ENCODE measurements at regions not wholly inside any gene's neighbourhood (a gene's known extent, or its start where the extent isn't known, plus 50 kb on each side); places are given as distances from the start of the nearest gene placed in this dataset.

DNA sequence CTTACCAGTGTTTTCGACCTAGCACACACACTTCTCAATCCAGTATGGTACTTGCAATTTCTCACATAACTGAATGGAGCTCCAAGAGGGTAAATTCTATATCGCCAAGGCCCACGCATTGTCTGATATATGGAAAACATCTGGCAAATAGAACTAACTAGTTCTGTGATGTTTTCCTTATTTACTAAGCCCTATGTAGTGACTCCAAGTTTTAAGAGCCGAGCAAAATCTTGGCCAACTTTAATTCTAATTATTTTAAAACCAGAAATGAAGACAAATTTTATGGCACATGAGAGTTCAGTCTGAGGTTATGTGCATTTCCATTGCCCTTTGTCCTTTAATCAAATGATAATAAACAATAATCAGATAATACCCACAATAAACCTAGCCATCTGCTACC, 1119.7 kb upstream of the CNTNAP5 start:
- no peak overlapping the region for H3K4me3 ChIP-seq
- H3K27ac ChIP-seq, result no peak overlapping the region

DNA sequence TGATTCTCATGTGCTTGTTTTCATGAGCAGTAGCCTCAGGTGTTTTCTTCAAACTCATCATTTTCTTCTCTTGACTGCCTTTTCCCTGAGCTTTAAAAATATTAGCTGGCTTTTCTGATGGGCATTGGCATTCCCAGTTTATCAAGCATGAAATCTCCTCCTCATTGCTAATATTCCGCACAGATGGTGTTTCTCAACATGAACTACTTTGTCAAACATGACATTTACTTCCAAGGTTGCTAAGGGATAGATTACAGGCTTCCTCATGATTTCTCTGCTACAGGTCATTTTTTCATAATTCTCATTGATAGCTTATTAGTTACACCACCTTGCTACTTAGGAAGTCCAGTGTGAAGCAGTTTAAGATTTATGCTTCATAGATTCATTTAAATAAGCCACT, 1116.9 kb upstream of the CNTNAP5 start:
- Histone ChIP-seq H3K27ac (no peak overlapping the region), H3K4me3 (no peak overlapping the region)

- H3K27ac ChIP-seq, result no peak overlapping the region
Observed at GRCh38 chr2:122927197-122927596, 1097.9 kb upstream of the CNTNAP5 start.

DNA sequence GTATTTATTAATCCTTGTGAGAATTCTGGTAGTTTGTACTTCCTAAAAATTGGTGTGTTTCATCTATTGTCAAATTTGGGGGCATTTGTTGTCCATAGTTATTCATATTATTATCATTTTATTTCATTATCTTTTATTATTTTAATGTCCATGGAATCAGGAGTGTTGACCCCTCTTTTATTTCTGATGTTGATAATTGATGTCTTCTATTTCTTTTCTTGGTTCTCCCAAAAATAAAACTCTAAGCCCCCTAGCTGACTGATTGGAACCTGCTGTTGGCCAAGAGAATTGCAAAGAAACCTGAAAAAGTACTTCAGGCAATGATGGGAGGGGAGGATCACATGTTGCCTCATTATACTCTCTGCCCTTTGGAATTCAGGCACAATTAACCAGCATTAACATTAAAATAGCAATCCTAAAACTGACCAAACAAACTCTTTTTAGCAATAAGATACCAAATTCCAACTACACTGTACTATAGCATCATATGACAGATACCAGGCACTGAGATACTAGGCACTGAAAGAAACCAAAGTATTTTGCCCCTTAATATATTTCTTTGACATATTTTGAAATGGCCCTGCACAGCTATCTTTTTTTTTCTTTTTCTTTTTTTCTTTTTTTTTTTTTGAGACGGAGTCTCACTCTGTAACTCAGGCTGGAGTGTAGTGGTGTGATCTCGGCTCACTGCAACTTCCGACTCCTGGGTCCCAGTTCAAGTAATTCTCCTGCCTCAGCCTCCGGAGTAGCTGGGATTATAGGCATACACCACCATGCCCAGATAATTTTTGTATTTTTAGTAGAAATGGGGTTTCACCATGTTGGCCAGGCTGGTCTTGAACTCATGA, 1097.2 kb upstream of the CNTNAP5 start:
- Histone ChIP-seq H3K27ac (no peak overlapping the region), H3K4me3 (no peak overlapping the region)

More at GRCh38 chr2:122927197-122927596, 1097.9 kb upstream of the CNTNAP5 start:
- no peak overlapping the region for H3K4me3 ChIP-seq

- Histone ChIP-seq H3K4me3 (no peak overlapping the region), H3K27ac (no peak overlapping the region)
Observed at GRCh38 chr2:122929347-122929746, 1095.7 kb upstream of the CNTNAP5 start.

DNA sequence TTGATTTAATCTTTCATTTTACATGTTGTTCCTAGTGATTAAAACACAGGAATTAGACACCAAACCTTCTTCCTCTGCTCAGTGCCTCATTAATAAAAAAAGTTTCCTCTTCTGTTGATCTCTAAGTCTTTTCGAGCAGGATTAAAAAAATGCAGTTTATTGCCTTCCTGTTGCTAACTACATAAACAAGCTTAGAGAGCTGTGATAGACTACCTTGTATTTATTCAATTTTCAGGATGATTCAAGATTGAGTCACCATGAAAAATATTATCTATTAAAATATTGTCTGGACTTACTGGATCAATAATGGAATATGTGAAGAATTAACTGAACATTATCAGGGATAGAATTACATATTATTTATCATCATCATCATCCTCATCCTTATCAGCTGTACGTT, 1089.6 kb upstream of the CNTNAP5 start:
- Histone ChIP-seq H3K27ac (no peak overlapping the region), H3K4me3 (no peak overlapping the region)

DNA sequence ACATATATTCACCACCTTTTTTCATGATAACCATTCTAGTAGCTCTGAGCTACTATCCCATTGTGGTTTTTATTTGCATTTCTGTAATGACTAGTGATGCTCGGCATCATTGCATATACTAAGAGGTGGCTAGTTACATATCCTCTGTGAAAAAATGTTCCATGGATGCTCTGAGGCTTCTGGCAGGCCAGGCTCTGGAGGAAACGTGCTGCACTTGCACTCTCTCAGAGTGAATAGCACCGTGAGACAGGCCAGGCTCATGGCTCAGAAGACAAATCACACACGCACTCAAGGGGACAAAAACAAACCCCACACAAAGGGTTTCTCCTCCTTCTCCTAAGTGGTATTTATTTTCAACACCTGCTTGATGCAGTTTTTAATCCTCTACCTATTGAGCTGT, 1085.3 kb upstream of the CNTNAP5 start:
- Histone ChIP-seq H3K27ac (no peak overlapping the region), H3K4me3 (no peak overlapping the region)

GRCh38 chr2:122949523-122949922, 1075.6 kb upstream of the CNTNAP5 start:
- Histone ChIP-seq H3K4me3 (no peak overlapping the region), H3K27ac (no peak overlapping the region)

DNA sequence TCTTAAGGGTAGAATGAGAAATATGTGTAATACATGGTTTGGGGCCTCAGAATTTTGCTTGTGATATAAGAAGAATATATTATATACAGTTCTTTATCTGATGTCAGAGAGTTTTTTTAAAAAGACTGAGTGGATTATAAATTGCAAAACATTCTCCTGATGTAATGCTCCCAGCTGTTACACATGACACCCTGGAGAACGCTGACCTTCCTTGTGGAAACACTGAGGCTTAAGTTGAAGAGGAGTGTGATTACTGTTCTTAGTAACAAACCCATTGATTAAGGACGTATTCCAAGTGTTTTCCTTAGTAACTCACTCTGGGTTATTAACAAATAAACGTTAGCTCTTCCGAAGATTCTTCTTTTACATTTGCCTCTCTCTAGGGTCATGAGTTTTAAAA, 1069.3 kb upstream of the CNTNAP5 start:
- no peak overlapping the region for H3K27ac ChIP-seq
- no peak overlapping the region for H3K4me3 ChIP-seq

GRCh38 chr2:122960759-122961641, 1064.1 kb upstream of the CNTNAP5 start:
- Histone ChIP-seq H3K27ac (no peak overlapping the region), H3K4me3 (no peak overlapping the region)

DNA sequence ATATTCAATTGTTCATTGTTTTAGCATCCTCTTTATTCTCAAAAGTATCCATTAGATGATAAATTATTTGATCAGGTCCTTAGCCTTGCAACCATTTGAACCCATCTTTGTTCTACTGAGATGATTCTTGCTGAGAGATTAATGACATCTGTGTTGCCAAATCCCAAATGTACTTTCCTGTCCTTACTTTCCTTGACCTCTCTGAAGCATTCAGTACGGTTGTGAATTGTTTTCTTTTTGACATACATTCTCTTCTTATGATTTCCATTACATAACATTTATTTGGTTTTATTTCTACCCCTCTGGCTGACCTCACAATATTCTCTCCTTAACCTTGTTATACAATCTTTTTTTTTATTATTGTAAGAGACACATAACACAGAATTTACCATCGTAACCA, 1058.6 kb upstream of the CNTNAP5 start:
- H3K27ac ChIP-seq, result no peak overlapping the region

DNA sequence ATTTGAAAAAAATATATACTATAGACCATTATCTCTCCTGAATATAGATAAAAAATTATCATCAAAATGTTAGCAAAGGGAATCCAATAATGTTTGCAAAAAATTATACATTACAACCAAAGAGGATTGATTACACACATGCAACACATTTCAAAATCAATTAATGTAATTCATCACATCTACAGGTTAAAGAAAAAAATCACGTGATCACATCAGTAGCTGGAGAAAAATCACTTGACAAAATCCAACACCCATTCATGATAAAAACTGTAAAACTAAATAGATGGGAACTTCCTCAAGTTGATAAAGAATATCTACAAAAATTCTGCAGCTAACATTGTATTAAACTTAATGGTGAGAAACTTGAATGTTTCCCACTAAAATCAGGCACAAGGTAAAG, 1047.5 kb upstream of the CNTNAP5 start:
- Histone ChIP-seq H3K4me3 (no peak overlapping the region), H3K27ac (no peak overlapping the region)

More for the DNA sequence above, 1058.6 kb upstream of the CNTNAP5 start:
- no peak overlapping the region for H3K4me3 ChIP-seq

GRCh38 chr2:122980671-122981070, 1044.4 kb upstream of the CNTNAP5 start:
- Histone ChIP-seq H3K4me3 (no peak overlapping the region), H3K27ac (no peak overlapping the region)

GRCh38 chr2:122982936-122983335, 1042.2 kb upstream of the CNTNAP5 start:
- no peak overlapping the region for H3K27ac ChIP-seq
- H3K4me3 ChIP-seq, result no peak overlapping the region

DNA sequence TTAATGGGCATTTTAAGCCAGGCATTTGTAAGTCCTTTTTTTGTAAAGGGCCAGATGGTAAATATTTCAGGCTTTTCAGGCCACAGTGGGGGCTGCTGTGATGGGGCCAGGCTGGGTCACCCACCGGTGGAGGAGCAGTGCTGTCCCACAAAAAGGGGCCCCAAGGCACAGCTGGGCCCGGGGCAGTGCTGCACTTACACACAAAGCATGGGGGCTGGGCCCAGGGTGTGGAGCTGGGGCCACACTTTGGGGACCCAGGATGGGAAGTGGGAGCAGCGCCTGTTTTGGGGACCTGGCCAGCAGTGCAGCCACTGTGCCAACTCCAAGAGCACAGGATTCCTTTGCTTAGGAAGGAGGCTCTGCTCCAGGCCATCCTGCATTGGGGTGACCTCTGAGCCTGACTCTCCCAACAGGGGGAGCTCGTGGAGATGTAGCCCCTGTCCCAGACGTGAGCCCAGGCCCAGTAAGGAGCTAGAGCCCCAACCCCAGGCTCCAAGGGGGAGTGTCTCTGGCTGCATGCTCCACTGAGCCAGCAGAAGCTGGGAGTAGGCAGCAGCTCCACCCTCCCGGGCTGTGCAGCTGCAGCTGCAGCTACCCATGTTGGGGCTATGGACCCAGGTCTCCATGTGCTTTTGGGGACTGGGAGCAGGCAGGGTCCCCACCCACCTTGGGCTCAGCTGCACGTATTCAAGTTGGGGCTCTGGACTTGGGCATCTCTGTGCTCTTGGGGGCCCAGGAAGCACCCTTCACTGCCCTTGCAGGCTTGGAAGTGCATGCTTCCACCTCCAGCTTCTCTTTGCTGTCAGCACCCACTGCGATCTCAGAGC, 1036.5 kb upstream of the CNTNAP5 start:
- H3K4me3 ChIP-seq, result no peak overlapping the region
- no peak overlapping the region for H3K27ac ChIP-seq

- H3K27ac ChIP-seq, result no peak overlapping the region
- no peak overlapping the region for H3K4me3 ChIP-seq
Observed at GRCh38 chr2:122993592-122993991, 1031.5 kb upstream of the CNTNAP5 start.

- H3K4me3 ChIP-seq, result no peak overlapping the region
Observed at GRCh38 chr2:122999258-122999657, 1025.8 kb upstream of the CNTNAP5 start.

GRCh38 chr2:122999821-123000220, 1025.3 kb upstream of the CNTNAP5 start:
- H3K27ac ChIP-seq, result no peak overlapping the region
- no peak overlapping the region for H3K4me3 ChIP-seq

More at GRCh38 chr2:122999258-122999657, 1025.8 kb upstream of the CNTNAP5 start:
- no peak overlapping the region for H3K27ac ChIP-seq

DNA sequence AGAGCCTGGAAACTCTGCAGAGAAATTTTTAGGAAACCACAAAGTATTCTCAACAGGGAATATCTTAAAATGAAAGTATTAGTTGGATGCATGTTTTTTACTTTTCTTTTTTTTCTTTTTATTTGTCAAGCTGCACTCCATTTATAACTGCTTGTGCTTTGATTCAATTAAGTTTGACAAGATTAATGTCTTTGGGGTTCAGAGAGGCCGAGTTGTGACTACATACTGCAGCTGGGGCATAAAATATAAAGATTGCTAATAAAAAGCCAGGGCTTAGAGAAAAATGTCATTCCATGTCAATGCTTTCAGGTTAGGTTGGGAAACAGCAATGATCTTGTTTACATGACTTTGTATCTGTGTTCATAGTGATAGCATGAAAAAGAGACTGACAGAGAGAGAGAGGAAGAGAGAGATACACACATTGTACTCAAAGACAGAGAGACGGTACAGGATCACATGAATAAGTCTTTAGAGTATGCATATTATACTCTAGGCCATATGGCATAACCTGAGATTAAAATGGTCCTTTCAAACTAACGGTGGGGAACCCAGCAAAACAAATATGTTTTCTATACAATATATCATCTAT, 1022.3 kb upstream of the CNTNAP5 start:
- no peak overlapping the region for H3K4me3 ChIP-seq
- no peak overlapping the region for H3K27ac ChIP-seq

DNA sequence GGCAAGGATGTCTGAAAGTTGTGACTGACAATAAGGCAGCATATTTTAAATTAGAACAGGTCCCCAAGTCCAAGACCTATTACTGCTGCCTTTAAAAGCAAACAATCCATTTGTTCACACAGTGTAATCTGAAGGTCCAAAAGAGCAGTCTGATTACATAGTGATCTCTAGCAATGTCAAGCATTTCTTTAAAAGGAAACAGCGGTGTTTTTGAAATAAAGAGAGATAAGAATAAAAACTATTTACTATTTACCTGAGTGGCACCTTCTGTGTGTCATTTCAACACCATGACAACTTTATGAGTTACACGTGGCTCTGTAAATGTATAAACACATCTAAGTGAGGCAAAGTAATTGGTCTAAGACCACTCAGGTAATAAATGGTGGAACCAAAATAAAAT, 1009.9 kb upstream of the CNTNAP5 start:
- no peak overlapping the region for H3K27ac ChIP-seq
- H3K4me3 ChIP-seq, result no peak overlapping the region
